Tibial artery (tissue), 4 donors: ENCODE measurements at regions not wholly inside any gene's neighbourhood (a gene's known extent, or its start where the extent isn't known, plus 50 kb on each side); places are given as distances from the start of the nearest gene placed in this dataset.
"Not testable (repeated sequence)": the region's sequence is repeated elsewhere in the genome, so short reads cannot be mapped to it uniquely, and the experiment has no call there.

Experiments used
- DNase-seq, 2 donors: peaks; one replicate each; pipeline ENCODE4 v3.0.0-alpha.2; 2019
- H3K27ac ChIP-seq, 2 donors: fragments of 200-600 bp; sonication (generic) in 1 of 2; 1 replicate in 1 of 2; 2 replicates in 1 of 2; pipeline ENCODE4 v1.5.1; 2018 to 2019; ENCODE audit warnings: mild to moderate bottlenecking in 1 of 2
- H3K27me3 ChIP-seq, 2 donors: fragments of 200-600 bp; sonication (generic) in 1 of 2; one replicate each; pipeline versions ENCODE4 v1.5.1 to v1.6.0; 2016 to 2019
- H3K36me3 ChIP-seq, 3 donors: fragments of 200-600 bp; sonication (generic) in 2 of 3; one replicate each; pipeline ENCODE4 v1.5.1; 2016 to 2019; ENCODE audit warnings: mild to moderate bottlenecking in 2 of 3
- H3K4me1 ChIP-seq, 4 donors: fragments of 200-600 bp; sonication (generic) in 2 of 4; 1 replicate in 3 of 4; 2 replicates in 1 of 4; pipeline ENCODE4 v1.5.1; 2016 to 2019
- H3K4me3 ChIP-seq, 2 donors: fragments of 200-600 bp; sonication (generic) in 1 of 2; 1 replicate in 1 of 2; 2 replicates in 1 of 2; pipeline ENCODE4 v1.5.1; 2018 to 2019; ENCODE audit warnings: mild to moderate bottlenecking in 2 of 2
- H3K9me3 ChIP-seq, 3 donors: fragments of 200-600 bp; sonication (generic) in 1 of 3; one replicate each; pipeline ENCODE4 v1.5.1; 2016 to 2019
- intact Hi-C: fragments of 100-400 bp; cut with DNase I; formaldehyde crosslinking; loops from one replicate; pipeline ENCODE4 v1.15.0; 2023; ENCODE audit warnings: low total_unique reads
- TF ChIP-seq, protein P1 (sequence below), 2 experiments: fragments of 200-600 bp in 1 of 2; fragments of 450-650 bp in 1 of 2; IDR thresholded peaks; one replicate each; pipeline ENCODE4 v1.5.1; 2017 to 2019; ENCODE audit warnings: antibody characterized with exemption in 2 of 2, mild to moderate bottlenecking in 1 of 2, moderate library complexity in 1 of 2

DNA sequence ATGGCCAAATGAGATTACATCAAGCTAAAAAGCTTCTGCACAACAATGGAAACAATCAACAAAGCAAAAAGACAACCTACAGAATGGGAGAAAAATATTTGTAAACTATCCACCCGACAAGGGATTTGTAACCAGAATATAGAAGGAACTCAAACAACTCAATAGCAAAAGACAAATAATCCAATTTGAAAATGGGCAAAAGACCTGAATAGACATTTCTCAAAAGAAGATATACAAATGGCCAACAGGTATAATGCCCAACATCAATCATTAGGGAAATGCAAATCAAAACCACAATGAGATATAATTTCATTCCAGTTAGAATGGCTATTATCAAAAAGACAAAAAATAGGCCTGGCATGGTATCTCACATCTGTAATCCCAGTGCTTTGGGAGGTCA is 140.0 kb downstream of the GLUL start:
- H3K9me3 ChIP-seq: no peaks in the 10 kb centered on the region
- peaks cover 0 to 3% of the 10 kb centered on the region in 2 donors for H3K27me3 ChIP-seq
- intact Hi-C loops: no loop called here
- TF ChIP-seq, protein P1, sequence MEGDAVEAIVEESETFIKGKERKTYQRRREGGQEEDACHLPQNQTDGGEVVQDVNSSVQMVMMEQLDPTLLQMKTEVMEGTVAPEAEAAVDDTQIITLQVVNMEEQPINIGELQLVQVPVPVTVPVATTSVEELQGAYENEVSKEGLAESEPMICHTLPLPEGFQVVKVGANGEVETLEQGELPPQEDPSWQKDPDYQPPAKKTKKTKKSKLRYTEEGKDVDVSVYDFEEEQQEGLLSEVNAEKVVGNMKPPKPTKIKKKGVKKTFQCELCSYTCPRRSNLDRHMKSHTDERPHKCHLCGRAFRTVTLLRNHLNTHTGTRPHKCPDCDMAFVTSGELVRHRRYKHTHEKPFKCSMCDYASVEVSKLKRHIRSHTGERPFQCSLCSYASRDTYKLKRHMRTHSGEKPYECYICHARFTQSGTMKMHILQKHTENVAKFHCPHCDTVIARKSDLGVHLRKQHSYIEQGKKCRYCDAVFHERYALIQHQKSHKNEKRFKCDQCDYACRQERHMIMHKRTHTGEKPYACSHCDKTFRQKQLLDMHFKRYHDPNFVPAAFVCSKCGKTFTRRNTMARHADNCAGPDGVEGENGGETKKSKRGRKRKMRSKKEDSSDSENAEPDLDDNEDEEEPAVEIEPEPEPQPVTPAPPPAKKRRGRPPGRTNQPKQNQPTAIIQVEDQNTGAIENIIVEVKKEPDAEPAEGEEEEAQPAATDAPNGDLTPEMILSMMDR (IDR thresholded peaks at IDR 0.05): no peak
- no peak overlapping the region for H3K4me3 ChIP-seq
- no peak for DNase-seq
- no peaks in the 10 kb centered on the region for H3K36me3 ChIP-seq
- H3K27ac ChIP-seq: no peak overlapping the region
- no peaks in the 10 kb centered on the region for H3K4me1 ChIP-seq

DNA sequence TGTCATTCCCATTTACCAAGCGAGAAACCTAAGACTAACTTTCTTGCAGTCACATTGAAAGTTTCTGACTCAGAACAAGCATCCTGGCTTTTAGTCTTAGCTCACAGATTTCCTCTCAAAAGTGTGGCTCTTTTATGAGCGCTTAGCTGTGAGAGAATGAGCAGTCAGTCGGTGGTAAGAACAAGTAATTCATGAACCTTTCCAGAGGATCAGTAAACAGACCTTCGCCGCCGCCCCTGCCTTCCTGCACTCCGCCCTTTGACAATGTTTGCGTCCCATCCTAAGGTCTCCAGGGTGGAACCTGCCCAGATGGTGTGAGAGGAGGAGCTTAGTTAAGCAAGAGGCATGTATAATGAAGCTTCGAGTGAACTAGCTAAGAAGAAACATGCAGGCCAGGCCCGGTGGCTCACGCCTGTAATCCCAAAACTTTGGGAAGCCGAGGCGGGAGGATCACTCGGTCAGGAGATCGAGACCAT is 142.4 kb downstream of the GLUL start:
- TF ChIP-seq, protein P1 (IDR thresholded peaks at IDR 0.05): no peak
- H3K27me3 ChIP-seq: peaks cover 0 to 3% of the 10 kb centered on the region in 2 donors
- no peak for DNase-seq
- no peak overlapping the region for H3K27ac ChIP-seq
- H3K36me3 ChIP-seq: no peaks in the 10 kb centered on the region
- H3K4me3 ChIP-seq: no peak overlapping the region
- H3K9me3 ChIP-seq: no peaks in the 10 kb centered on the region
- intact Hi-C loops: no loop called here
- H3K4me1 ChIP-seq: no peaks in the 10 kb centered on the region

DNA sequence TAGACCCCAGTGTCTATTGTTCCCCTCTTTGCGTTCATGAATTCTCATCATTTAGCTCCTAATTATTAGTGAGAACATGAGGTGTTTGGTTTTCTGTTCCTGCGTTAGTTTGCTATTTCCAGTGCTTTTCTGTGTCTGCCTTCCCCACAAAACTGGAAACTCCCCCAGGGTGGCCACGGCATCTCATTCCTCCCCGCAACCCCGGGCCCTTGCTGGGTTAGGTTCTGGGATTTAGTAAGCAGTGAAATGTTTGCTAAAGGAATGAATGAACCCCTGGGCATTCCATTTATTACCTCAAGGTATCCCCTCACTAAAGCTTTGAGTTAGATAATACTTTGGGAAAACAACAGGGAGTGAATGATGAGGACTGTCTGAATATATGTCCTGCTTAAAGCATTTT is 142.9 kb downstream of the GLUL start:
- intact Hi-C loops: no loop called here
- H3K27ac ChIP-seq: no peak overlapping the region
- H3K27me3 ChIP-seq: peaks cover 0 to 3% of the 10 kb centered on the region in 2 donors

DNA sequence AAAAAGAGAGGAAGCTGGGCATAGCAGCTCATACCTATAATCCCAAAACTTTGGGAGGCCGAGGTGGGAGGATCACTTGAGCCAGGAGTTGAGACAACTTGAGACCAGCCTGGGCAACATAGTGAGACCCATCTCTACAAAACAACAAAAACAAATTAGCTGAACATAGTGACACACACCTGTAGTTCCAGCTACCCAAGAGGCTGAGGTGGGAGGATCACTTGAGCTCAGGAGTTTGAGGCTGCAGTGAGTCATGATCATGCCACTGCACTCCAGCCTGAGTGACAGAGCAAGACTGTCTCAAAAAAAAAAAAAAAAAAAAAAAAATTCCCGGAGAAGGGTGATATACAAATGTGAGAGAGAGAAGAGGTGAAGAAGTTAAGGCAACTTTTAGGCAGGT is 143.8 kb downstream of the GLUL start:
- H3K4me1 ChIP-seq, H3K27me3 ChIP-seq, H3K9me3 ChIP-seq, intact Hi-C loops, H3K36me3 ChIP-seq, DNase-seq, H3K27ac ChIP-seq, H3K4me3 ChIP-seq: not testable (repeated sequence)

More for the DNA sequence above, 142.9 kb downstream of the GLUL start:
- no peaks in the 10 kb centered on the region for H3K4me1 ChIP-seq
- DNase-seq: no peak
- TF ChIP-seq, protein P1 (IDR thresholded peaks at IDR 0.05): no peak
- H3K9me3 ChIP-seq: no peaks in the 10 kb centered on the region
- H3K4me3 ChIP-seq: no peak overlapping the region
- H3K36me3 ChIP-seq: no peaks in the 10 kb centered on the region

DNA sequence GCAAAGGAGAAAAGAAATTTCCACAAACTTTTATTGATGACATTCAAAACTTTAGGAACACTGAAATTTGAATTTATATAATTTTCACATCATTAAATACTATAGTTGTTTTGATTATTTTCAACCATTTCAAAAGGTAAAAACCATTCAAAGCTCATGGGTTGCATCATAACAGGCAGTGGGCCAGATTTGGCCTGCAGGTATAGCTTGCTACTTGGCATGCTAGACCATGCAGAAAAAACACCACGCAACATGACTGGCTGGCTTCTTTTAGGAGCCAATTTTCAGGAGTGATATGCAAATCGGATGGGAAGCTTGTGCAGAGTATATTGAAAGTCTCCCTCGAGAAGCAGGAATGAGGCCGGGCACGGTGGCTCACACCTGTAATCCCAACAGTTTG is 144.8 kb downstream of the GLUL start:
- H3K4me1 ChIP-seq: no peaks in the 10 kb centered on the region
- no peak for DNase-seq
- TF ChIP-seq, protein P1 (IDR thresholded peaks at IDR 0.05): no peak
- H3K4me3 ChIP-seq: no peak overlapping the region
- H3K27me3 ChIP-seq: peaks cover 0 to 4% of the 10 kb centered on the region in 2 donors
- intact Hi-C loops: no loop called here
- no peak overlapping the region for H3K27ac ChIP-seq
- H3K36me3 ChIP-seq: no peaks in the 10 kb centered on the region
- no peaks in the 10 kb centered on the region for H3K9me3 ChIP-seq

DNA sequence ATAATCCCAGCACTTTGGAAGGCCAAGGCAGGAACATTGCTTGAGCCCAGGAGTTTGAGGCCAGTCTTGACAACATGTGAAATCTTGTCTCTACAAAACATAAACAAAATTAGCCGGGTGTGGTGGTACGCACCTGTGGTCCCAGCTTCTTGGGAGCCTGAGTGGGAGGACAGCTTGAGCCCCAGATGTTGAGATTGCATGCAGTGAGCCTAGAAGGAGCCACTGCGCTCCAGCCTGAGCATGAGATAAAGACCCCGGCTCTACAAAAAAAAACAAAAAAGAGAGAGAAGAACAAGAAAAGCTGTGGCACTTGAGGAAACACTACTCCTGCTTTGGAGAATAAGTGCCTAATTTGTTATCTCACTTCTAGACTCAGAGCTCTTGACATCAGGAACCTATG is 146.6 kb downstream of the GLUL start:
- H3K4me1 ChIP-seq: no peaks in the 10 kb centered on the region
- intact Hi-C loops: no loop called here
- peaks cover 0 to 4% of the 10 kb centered on the region in 2 donors for H3K27me3 ChIP-seq
- H3K4me3 ChIP-seq: no peak overlapping the region
- no peaks in the 10 kb centered on the region for H3K36me3 ChIP-seq
- no peaks in the 10 kb centered on the region for H3K9me3 ChIP-seq
- no peak overlapping the region for H3K27ac ChIP-seq
- TF ChIP-seq, protein P1 (IDR thresholded peaks at IDR 0.05): no peak
- DNase-seq: no peak
